Naive B cell (primary cell): ENCODE measurements at regions not wholly inside any gene's neighbourhood (a gene's known extent, or its start where the extent isn't known, plus 50 kb on each side); places are given as distances from the start of the nearest gene placed in this dataset.

Experiments
- ATAC-seq, 2 donors: fragments of 150-1000 bp; cut with Tn5 transposase; 2 replicates each; pipeline ENCODE4 v1.10.0; 2021; ENCODE audit warnings: low read depth in 2 of 2, mild to moderate bottlenecking in 2 of 2, moderate library complexity in 2 of 2
- DNase-seq: peaks from one replicate; pipeline ENCODE4 v3.0.0; 2022
- H3K27ac Mint-ChIP-seq, 6 donors: one replicate each; pipeline ENCODE4 v1.8.0; 2020 to 2022; ENCODE audit warnings: mild to moderate bottlenecking in 6 of 6, mixed read lengths in 6 of 6, moderate library complexity in 5 of 6, inconsistent platforms in 2 of 6
- H3K27me3 Mint-ChIP-seq, 3 donors: one replicate each; pipeline ENCODE4 v1.8.0; 2021 to 2022; ENCODE audit warnings: mixed read lengths in 3 of 3, mild to moderate bottlenecking in 1 of 3
- H3K36me3 Mint-ChIP-seq, 2 donors: one replicate each; pipeline ENCODE4 v1.8.0; 2020 to 2022; ENCODE audit warnings: mixed read lengths in 2 of 2, inconsistent platforms in 1 of 2, mild to moderate bottlenecking in 1 of 2
- H3K4me1 Mint-ChIP-seq, 3 donors: one replicate each; pipeline ENCODE4 v1.8.0; 2020 to 2022; ENCODE audit warnings: mixed read lengths in 3 of 3, inconsistent platforms in 1 of 3, mild to moderate bottlenecking in 1 of 3, moderate library complexity in 1 of 3
- H3K4me3 Mint-ChIP-seq, 8 donors: one replicate each; pipeline ENCODE4 v1.8.0; 2020 to 2022; ENCODE audit warnings: mild to moderate bottlenecking in 8 of 8, mixed read lengths in 8 of 8, moderate library complexity in 8 of 8, inconsistent platforms in 2 of 8
- H3K9me3 Mint-ChIP-seq, 7 donors: one replicate each; pipeline ENCODE4 v1.8.0; 2020 to 2022; ENCODE audit warnings: mixed read lengths in 7 of 7, mild to moderate bottlenecking in 5 of 7, inconsistent platforms in 2 of 7, moderate library complexity in 1 of 7

DNA sequence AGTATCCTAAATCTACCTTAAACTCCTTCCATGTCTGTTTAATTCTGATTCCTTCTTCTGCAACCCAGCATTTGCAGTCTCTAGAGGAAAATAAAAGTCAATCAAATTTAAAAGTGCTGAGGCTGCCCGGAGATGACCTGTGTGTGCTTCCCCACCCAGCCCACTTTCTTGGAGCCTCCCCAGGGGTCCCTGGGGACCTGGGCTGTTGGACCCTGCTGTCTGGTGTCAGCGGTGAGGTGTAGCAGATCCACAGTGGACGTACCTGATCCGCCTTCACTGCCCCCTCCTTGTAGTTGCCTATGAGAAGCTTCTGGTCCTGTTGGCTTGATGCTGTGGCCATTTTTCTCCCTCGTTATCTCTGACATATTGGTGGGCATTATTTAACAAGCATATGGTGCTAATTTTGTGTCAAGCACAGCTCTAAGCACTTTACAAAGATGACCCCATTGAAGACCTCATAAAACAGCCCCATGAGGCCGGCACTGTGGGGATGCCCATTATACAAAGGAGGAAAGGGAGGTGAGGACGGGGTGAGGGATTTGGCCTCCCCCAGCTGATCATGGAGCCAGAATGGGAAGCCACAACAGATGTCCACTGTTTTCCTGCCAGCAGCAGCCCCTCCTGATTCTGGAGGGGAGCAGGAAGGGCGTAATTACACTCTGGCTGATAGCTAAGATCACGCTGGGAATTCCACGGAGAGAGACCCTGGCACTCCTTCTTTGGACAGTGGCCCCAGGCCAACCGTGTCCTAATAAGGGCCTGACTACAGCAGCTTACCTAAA is 628.2 kb downstream of the CDH26 start:
- Mint-ChIP-seq H3K27ac (no peak overlapping the region), H3K27me3 (peaks cover 0 to 11% (median 7%) of the 10 kb centered on the region in 3 donors), H3K4me1 (no peaks in the 10 kb centered on the region), H3K4me3 (no peak overlapping the region), H3K9me3 (peaks cover 0 to 3% (median 0%) of the 10 kb centered on the region in 7 donors), H3K36me3 (no peaks in the 10 kb centered on the region)
- ATAC-seq (no peak), DNase-seq (no peak)

GRCh38 chr20:60587986-60588385 is 629.8 kb downstream of the CDH26 start:
- Mint-ChIP-seq H3K27ac (no peak overlapping the region), H3K4me1 (no peaks in the 10 kb centered on the region), H3K36me3 (no peaks in the 10 kb centered on the region), H3K9me3 (peaks cover 0 to 7% (median 0%) of the 10 kb centered on the region in 7 donors), H3K4me3 (no peak overlapping the region), H3K27me3 (peaks cover 0 to 11% (median 7%) of the 10 kb centered on the region in 3 donors)
- ATAC-seq (no peak), DNase-seq (no peak)

DNA sequence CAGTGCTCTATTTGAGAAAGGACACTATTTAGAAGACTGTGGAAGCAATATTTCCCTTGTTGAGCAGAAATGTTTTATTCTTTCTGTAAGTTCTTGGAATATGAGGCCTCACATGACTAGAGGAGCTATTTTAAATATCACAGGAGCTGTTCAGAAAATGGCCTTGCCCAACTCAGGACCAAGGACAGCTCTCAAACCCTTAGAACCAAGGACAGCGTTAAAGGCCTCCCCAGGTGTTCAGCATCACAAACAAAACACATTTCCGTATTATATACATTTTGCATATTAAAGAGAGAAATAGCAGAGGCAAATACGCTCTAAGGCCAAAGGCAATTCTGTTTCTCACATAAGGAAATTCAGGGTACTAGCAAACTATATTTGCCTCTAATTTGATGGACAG is 631.4 kb downstream of the CDH26 start:
- peaks cover 0 to 7% (median 0%) of the 10 kb centered on the region in 7 donors for H3K9me3 Mint-ChIP-seq
- peaks cover 0 to 11% (median 7%) of the 10 kb centered on the region in 3 donors for H3K27me3 Mint-ChIP-seq
- H3K4me3 Mint-ChIP-seq, result no peak overlapping the region
- no peak for DNase-seq
- no peak for ATAC-seq
- no peaks in the 10 kb centered on the region for H3K36me3 Mint-ChIP-seq
- H3K27ac Mint-ChIP-seq, result no peak overlapping the region
- no peaks in the 10 kb centered on the region for H3K4me1 Mint-ChIP-seq

DNA sequence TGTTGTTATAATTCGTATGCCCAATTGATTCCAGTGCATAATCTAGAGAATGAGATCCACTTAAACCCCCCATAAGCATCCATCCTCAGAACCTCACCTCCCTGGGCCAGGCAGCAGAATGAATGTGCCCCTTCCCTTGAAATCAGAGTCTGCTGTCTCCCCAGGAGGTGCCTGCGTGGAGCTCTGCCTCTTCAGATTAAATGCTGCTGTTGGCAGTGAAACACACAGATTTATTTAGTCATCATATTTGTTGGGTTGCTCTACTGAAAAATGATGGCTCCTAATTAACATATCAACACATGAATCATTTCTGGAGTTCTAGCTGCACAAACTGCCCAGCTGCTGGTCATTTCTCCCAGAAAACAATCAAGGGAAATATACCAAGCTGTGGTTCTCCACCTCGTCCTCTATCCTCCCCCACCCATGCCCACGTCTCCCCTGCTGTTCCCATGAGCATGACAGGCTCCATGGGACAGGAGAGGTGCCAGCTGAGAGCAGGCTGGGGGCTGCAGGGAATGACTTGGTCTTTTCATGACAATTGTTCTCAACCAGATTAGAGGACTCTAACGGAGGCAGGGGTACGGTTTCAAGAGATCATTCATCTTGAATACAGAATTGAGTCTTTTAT is 633.1 kb downstream of the CDH26 start:
- Mint-ChIP-seq H3K9me3 (peaks cover 0 to 7% (median 0%) of the 10 kb centered on the region in 7 donors), H3K4me1 (no peaks in the 10 kb centered on the region), H3K4me3 (no peak overlapping the region), H3K27me3 (peaks cover 0 to 11% (median 7%) of the 10 kb centered on the region in 3 donors), H3K27ac (no peak overlapping the region), H3K36me3 (no peaks in the 10 kb centered on the region)
- no peak for ATAC-seq
- no peak for DNase-seq

DNA sequence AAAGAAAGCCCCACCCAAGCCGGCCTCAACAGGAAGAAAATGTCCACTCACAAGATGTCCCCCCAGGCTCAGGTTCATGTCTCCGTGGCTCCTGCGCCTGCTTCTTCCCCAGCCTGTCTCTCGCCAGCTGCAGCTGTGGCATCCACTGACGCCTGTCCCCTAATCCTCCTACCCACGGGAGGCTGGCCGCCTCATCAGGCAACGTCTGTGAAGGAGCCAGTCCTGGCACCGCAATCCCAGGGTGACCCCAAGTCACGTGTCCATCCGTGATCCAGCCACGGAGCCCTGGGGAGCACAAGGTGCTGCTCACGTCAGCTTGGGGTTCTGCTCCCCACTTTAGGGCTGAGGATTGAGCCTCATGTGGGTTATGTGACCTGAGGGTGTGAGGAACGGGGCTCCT is 640.3 kb downstream of the CDH26 start:
- no peaks in the 10 kb centered on the region for H3K27me3 Mint-ChIP-seq
- no peak overlapping the region for H3K27ac Mint-ChIP-seq
- no peaks in the 10 kb centered on the region for H3K36me3 Mint-ChIP-seq
- ATAC-seq (no peak), DNase-seq (no peak)
- H3K9me3 Mint-ChIP-seq, result peaks cover 0 to 10% (median 7%) of the 10 kb centered on the region in 7 donors
- H3K4me1 Mint-ChIP-seq, result no peaks in the 10 kb centered on the region
- H3K4me3 Mint-ChIP-seq, result no peak overlapping the region

DNA sequence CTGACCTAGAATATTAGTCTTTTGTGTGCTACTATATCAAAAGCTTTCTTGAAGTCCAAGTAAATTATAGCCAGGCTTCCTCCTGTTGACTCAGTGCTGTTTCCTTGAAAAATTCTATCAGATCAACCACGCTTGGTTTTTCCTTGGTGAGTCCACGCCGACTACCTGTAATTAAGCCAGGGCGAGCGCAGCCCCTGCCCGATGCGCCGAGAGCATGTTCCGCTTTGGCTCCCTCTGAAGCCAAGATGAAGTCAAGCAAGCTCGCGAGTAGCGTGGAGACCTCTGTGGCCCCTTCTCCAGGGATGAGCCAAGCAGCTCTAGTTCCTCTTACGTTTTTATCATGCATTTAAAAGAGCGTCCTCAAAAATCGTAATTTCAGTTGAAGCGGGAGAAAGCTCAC is 641.2 kb downstream of the CDH26 start:
- Mint-ChIP-seq H3K4me1 (no peaks in the 10 kb centered on the region), H3K36me3 (no peaks in the 10 kb centered on the region), H3K4me3 (no peak overlapping the region), H3K9me3 (peaks cover 0 to 10% (median 7%) of the 10 kb centered on the region in 7 donors), H3K27ac (no peak overlapping the region), H3K27me3 (no peaks in the 10 kb centered on the region)
- DNase-seq, result no peak
- no peak for ATAC-seq

- Mint-ChIP-seq H3K9me3 (peaks cover 0 to 10% (median 7%) of the 10 kb centered on the region in 7 donors), H3K4me1 (no peaks in the 10 kb centered on the region), H3K27me3 (no peaks in the 10 kb centered on the region), H3K36me3 (no peaks in the 10 kb centered on the region), H3K4me3 (no peak overlapping the region), H3K27ac (no peak overlapping the region)
- DNase-seq (no peak), ATAC-seq (no peak)
These were observed 641.8 kb downstream of the CDH26 start for GRCh38 chr20:60600036-60600435.

- ATAC-seq, result no peak
- H3K9me3 Mint-ChIP-seq, result peaks cover 0 to 15% (median under 1%) of the 10 kb centered on the region in 7 donors
- no peak overlapping the region for H3K27ac Mint-ChIP-seq
- no peaks in the 10 kb centered on the region for H3K4me1 Mint-ChIP-seq
- H3K27me3 Mint-ChIP-seq, result peaks cover 0 to 18% (median 0%) of the 10 kb centered on the region in 3 donors
- no peak for DNase-seq
- H3K4me3 Mint-ChIP-seq, result no peak overlapping the region
- no peaks in the 10 kb centered on the region for H3K36me3 Mint-ChIP-seq
These were observed 628.0 kb upstream of the CDH4 start for GRCh38 chr20:60624066-60624465.

GRCh38 chr20:60627751-60628565 is 624.1 kb upstream of the CDH4 start:
- ATAC-seq (no peak), DNase-seq (no peak)
- Mint-ChIP-seq H3K4me1 (no peaks in the 10 kb centered on the region), H3K27me3 (no peaks in the 10 kb centered on the region), H3K36me3 (no peaks in the 10 kb centered on the region), H3K27ac (no peak overlapping the region), H3K4me3 (no peak overlapping the region), H3K9me3 (peaks cover 0 to 5% (median 0%) of the 10 kb centered on the region in 7 donors)

DNA sequence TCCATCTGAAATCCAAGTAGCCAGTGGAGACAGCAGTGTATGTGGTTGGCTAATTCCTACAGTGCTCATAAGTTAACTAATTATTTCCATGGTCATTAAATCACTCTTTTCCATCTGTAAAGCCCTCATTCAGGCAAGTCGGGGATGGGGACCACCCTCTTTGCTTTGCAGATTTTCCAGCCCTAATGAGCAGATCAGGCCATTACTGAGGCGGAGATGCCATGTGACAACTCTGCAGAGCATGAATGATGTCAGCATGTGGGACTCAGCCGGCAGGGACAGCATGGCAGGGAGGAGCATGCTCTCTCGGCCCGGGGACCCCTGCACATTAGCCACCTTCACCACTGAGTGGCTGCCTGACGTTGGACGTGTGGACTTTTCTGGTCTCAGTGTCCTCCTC is 623.3 kb upstream of the CDH4 start:
- Mint-ChIP-seq H3K4me3 (no peak overlapping the region), H3K27ac (peak overlapping the region in 1 of 6 donors; percentile 26), H3K36me3 (no peaks in the 10 kb centered on the region), H3K27me3 (no peaks in the 10 kb centered on the region), H3K4me1 (no peaks in the 10 kb centered on the region), H3K9me3 (peaks cover 0 to 5% (median 0%) of the 10 kb centered on the region in 7 donors)
- no peak for ATAC-seq
- no peak for DNase-seq

GRCh38 chr20:60629206-60629605 is 622.9 kb upstream of the CDH4 start:
- H3K27me3 Mint-ChIP-seq, result no peaks in the 10 kb centered on the region
- peak overlapping the region in 1 of 6 donors; percentile 26 for H3K27ac Mint-ChIP-seq
- ATAC-seq (no peak), DNase-seq (no peak)
- peak overlapping the region in 1 of 8 donors; percentile 57 for H3K4me3 Mint-ChIP-seq
- H3K36me3 Mint-ChIP-seq, result no peaks in the 10 kb centered on the region
- H3K4me1 Mint-ChIP-seq, result no peaks in the 10 kb centered on the region
- H3K9me3 Mint-ChIP-seq, result peaks cover 0 to 5% (median 0%) of the 10 kb centered on the region in 7 donors

DNA sequence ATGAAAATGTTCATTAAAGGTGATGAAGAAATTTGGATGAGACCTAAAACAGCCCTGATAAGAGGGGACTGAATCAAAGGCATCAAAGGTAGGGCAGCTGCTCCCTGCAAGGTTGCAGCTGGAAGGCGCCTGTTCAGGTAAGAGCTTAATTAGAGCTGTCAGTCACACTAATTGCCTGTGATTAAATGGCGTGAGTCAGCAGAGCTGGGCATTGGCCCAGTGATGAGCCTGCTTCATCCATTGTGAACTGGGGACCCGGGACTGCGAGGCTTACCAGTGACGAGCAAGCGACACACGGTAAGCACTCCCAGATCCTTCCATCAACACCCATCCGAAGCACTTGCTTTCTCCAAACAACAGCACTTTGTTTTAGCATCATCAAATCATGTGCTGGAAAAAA is 621.5 kb upstream of the CDH4 start:
- no peak overlapping the region for H3K27ac Mint-ChIP-seq
- ATAC-seq (no peak), DNase-seq (no peak)
- H3K4me1 Mint-ChIP-seq, result no peaks in the 10 kb centered on the region
- H3K27me3 Mint-ChIP-seq, result no peaks in the 10 kb centered on the region
- no peak overlapping the region for H3K4me3 Mint-ChIP-seq
- H3K9me3 Mint-ChIP-seq, result peaks cover 0 to 5% (median 0%) of the 10 kb centered on the region in 7 donors
- H3K36me3 Mint-ChIP-seq, result no peaks in the 10 kb centered on the region

GRCh38 chr20:60631585-60632287 is 620.3 kb upstream of the CDH4 start:
- H3K36me3 Mint-ChIP-seq, result no peaks in the 10 kb centered on the region
- no peak overlapping the region for H3K4me3 Mint-ChIP-seq
- no peaks in the 10 kb centered on the region for H3K4me1 Mint-ChIP-seq
- H3K27me3 Mint-ChIP-seq, result no peaks in the 10 kb centered on the region
- ATAC-seq, result no peak
- H3K27ac Mint-ChIP-seq, result no peak overlapping the region
- H3K9me3 Mint-ChIP-seq, result peaks cover 0 to 10% (median 0%) of the 10 kb centered on the region in 7 donors
- no peak for DNase-seq
